HCT116 (cell line): ENCODE measurements at regions not wholly inside any gene's neighbourhood (a gene's known extent, or its start where the extent isn't known, plus 50 kb on each side); places are given as distances from the start of the nearest gene placed in this dataset.

Experiments
- ATAC-seq: fragments of 200-7000 bp; cut with Tn5 transposase; 2 replicates; pipeline ENCODE4 v1.9.1; 2020; ENCODE audit warnings: mild to moderate bottlenecking, moderate library complexity
- BruUV-seq: library from RNA; stranded (reverse); fragments of 400-500 nt; replicated peaks from 2 replicates; lab custom pipeline; 2021; lab: Mats Ljungman, UMichigan
- CTCF ChIA-PET: fragments of 300-600 bp; sonication (Branson Sonifier 250); formaldehyde crosslinking; loops from one replicate; lab custom pipeline; 2021; ENCODE audit warnings: antibody characterized with exemption; lab: Charles Lee
- POLR2A ChIA-PET: fragments of 300-600, 350-600 bp; sonication (Branson Sonifier 250); formaldehyde crosslinking; loops from one replicate; lab custom pipeline; 2021; ENCODE audit warnings: antibody characterized with exemption; lab: Charles Lee
- RAD21 ChIA-PET, 2 experiments: fragments of 300-600 bp; sonication (Branson Sonifier 250); formaldehyde crosslinking; loops; one replicate each; lab custom pipeline; 2023; ENCODE audit warnings: low total read pairs in 2 of 2; ENCODE audit not compliant: uncharacterized antibody in 2 of 2, unreplicated experiment in 2 of 2, low non-redundant PET in 1 of 2; lab: Charles Lee
- DNase-seq: peaks from one replicate; pipeline ENCODE4 v3.0.0-alpha.2; 2010; ENCODE audit warnings: low read depth, low spot score
- H2AFZ ChIP-seq: fragments of 200-600 bp; shearing (Covaris generic), sonication (generic); 2 replicates; pipeline ENCODE4 v1.6.1; 2017; ENCODE audit warnings: low read depth, mixed run types, mixed read lengths, antibody characterized with exemption, low read length; ENCODE audit not compliant: poor library complexity, severe bottlenecking
- H3K27ac ChIP-seq: 2 replicates; pipeline ENCODE4 v1.5.1; 2012; ENCODE audit warnings: low read depth, low read length
- H3K27me3 ChIP-seq: fragments of 200-600 bp; sonication (generic); 2 replicates; pipeline ENCODE4 v1.6.1; 2016; ENCODE audit warnings: mixed run types, low read length, mixed read lengths; ENCODE audit not compliant: insufficient read depth
- H3K36me3 ChIP-seq, 2 experiments: fragments of 200-500 bp in 1 of 2; fragments of 200-600 bp in 1 of 2; sonication (Bioruptor generic) in 1 of 2; sonication (generic) in 1 of 2; 2 replicates each; pipeline versions ENCODE4 v1.5.1 to v1.6.1; 2014 to 2016; ENCODE audit warnings: low read length in 2 of 2, inconsistent platforms in 1 of 2, mixed read lengths in 1 of 2, mixed run types in 1 of 2; ENCODE audit not compliant: insufficient read depth in 2 of 2, control insufficient read depth in 1 of 2
- H3K4me1 ChIP-seq, 2 experiments: fragments of 200-600 bp in 1 of 2; sonication (generic) in 1 of 2; 2 replicates each; pipeline versions ENCODE4 v1.5.1 to v1.6.1; 2012 to 2017; ENCODE audit warnings: low read length in 2 of 2, inconsistent platforms in 1 of 2, mild to moderate bottlenecking in 1 of 2, mixed read lengths in 1 of 2, mixed run types in 1 of 2, moderate library complexity in 1 of 2; ENCODE audit not compliant: insufficient read depth in 2 of 2, control insufficient read depth in 1 of 2
- H3K4me2 ChIP-seq: fragments of 200-600 bp; sonication (generic); 2 replicates; pipeline ENCODE4 v1.6.1; 2017; ENCODE audit warnings: mixed run types, low read length, mixed read lengths
- H3K4me3 ChIP-seq, 2 experiments: fragments of 200-600 bp in 1 of 2; sonication (generic) in 1 of 2; replicated peaks in 1 of 2; 2 replicates each; pipeline ENCODE4 v1.5.1; 2011 to 2016; ENCODE audit warnings: low read length in 2 of 2, control low read depth in 1 of 2, low read depth in 1 of 2, mild to moderate bottlenecking in 1 of 2, mixed read lengths in 1 of 2, mixed run types in 1 of 2
- H3K79me2 ChIP-seq: fragments of 200-600 bp; sonication (generic); 2 replicates; pipeline ENCODE4 v1.6.1; 2017; ENCODE audit warnings: mild to moderate bottlenecking, mixed run types, low read length, moderate library complexity, mixed read lengths; ENCODE audit not compliant: insufficient read depth
- H3K9ac ChIP-seq: fragments of 200-600 bp; sonication (generic); 2 replicates; pipeline ENCODE4 v1.6.1; 2016; ENCODE audit warnings: low read length, mixed read lengths
- H3K9me2 ChIP-seq: fragments of 200-600 bp; sonication (generic), shearing (Covaris generic); 2 replicates; pipeline ENCODE4 v1.6.1; 2017; ENCODE audit warnings: mixed run types, mild to moderate bottlenecking, moderate library complexity; ENCODE audit not compliant: insufficient read depth
- H3K9me3 ChIP-seq, 2 experiments: fragments of 200-500 bp in 1 of 2; fragments of 200-600 bp in 1 of 2; sonication (Bioruptor generic) in 1 of 2; sonication (generic) in 1 of 2; 2 replicates each; pipeline ENCODE4 v1.6.1; 2014 to 2017; ENCODE audit warnings: low read length in 2 of 2, mixed read lengths in 2 of 2, inconsistent platforms in 1 of 2, low read depth in 1 of 2, mild to moderate bottlenecking in 1 of 2, mixed run types in 1 of 2, moderate library complexity in 1 of 2; ENCODE audit not compliant: control insufficient read depth in 1 of 2, insufficient read depth in 1 of 2
- H4K20me1 ChIP-seq: fragments of 200-600 bp; sonication (generic), shearing (Covaris generic); 2 replicates; pipeline ENCODE4 v1.6.1; 2017; ENCODE audit warnings: mixed run types, mild to moderate bottlenecking, moderate library complexity; ENCODE audit not compliant: insufficient read depth
- ELF1 ChIP-seq: IDR thresholded peaks from 2 replicates; pipeline ENCODE4 v1.6.1; 2012; ENCODE audit warnings: low read depth, borderline replicate concordance
- EZH2 ChIP-seq: fragments of 200-600 bp; sonication (generic); IDR thresholded peaks from 2 replicates; pipeline ENCODE4 v1.6.1; 2017; ENCODE audit warnings: antibody characterized with exemption, mixed run types
- JUND ChIP-seq: IDR thresholded peaks from 2 replicates; pipeline ENCODE4 v1.6.1; 2012
- POLR2AphosphoS5 ChIP-seq: IDR thresholded peaks from 2 replicates; pipeline ENCODE4 v1.6.1; 2011; ENCODE audit warnings: mild to moderate bottlenecking, low read depth, low read length, moderate library complexity
- SIN3A ChIP-seq: IDR thresholded peaks from 2 replicates; pipeline ENCODE4 v1.6.1; 2012; ENCODE audit warnings: low read depth
- SP1 ChIP-seq: IDR thresholded peaks from 2 replicates; pipeline ENCODE4 v1.6.1; 2012; ENCODE audit warnings: low read depth
- SRF ChIP-seq: IDR thresholded peaks from 2 replicates; pipeline ENCODE4 v1.6.1; 2012; ENCODE audit warnings: low read depth
- TCF7L2 ChIP-seq: IDR thresholded peaks from 2 replicates; pipeline ENCODE4 v1.7.0; 2011; ENCODE audit warnings: borderline replicate concordance, inconsistent platforms; ENCODE audit not compliant: insufficient read depth, insufficient read length; ENCODE audit errors: extremely low read depth
- ZFX ChIP-seq: fragments of 450-650 bp; IDR thresholded peaks from 2 replicates; pipeline ENCODE4 v1.6.1; 2017
- intact Hi-C: fragments of 100-400 bp; cut with micrococcal nuclease; formaldehyde crosslinking; loops from 2 replicates; pipeline ENCODE4 v1.10.0; 2022
- TF ChIP-seq, protein P1 (sequence below): IDR thresholded peaks from 2 replicates; pipeline ENCODE4 v1.6.1; 2012
- TF ChIP-seq, protein P2 (sequence below): IDR thresholded peaks from 2 replicates; pipeline ENCODE4 v1.6.1; 2012; ENCODE audit warnings: low read depth
- TF ChIP-seq, protein P3 (sequence below): IDR thresholded peaks from 2 replicates; pipeline ENCODE4 v1.6.1; 2011; ENCODE audit warnings: mild to moderate bottlenecking, low read length, moderate library complexity; ENCODE audit not compliant: insufficient replicate concordance; ENCODE audit errors: extremely low read depth
- TF ChIP-seq, protein P4 (sequence below): IDR thresholded peaks from 2 replicates; pipeline ENCODE4 v1.6.1; 2012

DNA sequence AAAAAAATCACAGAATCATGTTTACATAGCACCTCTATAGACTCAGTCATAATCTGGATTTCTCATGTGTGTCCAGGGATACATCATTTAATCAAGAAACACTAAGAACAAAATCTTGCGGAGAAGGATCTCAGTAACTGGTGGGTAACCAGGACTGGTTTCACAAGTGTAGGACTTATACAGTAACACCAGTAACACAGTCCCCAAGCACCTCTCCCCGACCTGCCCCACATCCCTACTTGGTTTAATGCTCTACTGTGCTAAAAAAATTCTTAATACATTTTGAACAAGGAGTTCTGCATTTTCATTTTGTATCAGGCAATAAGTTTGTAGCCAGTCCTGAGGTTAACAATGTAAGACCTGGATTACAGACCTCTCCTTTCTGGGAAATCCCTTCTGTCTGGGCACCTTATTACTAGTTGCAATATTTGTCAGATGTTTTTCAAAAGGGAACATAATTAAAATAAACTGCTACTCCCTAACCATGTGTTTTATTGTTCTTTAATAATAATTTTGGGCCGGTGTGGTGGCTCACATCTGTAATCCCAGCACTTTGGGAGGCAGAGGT lies 57.6 kb upstream of the BBX start:
- no peaks in the 10 kb centered on the region for H3K4me1 ChIP-seq
- H3K9ac ChIP-seq, result no peak overlapping the region
- DNase-seq, result no peak
- no peak for TF ChIP-seq SP1
- no peak for TF ChIP-seq SRF
- TF ChIP-seq, protein P1, sequence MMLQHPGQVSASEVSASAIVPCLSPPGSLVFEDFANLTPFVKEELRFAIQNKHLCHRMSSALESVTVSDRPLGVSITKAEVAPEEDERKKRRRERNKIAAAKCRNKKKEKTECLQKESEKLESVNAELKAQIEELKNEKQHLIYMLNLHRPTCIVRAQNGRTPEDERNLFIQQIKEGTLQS, result no peak
- TF ChIP-seq, protein P2, sequence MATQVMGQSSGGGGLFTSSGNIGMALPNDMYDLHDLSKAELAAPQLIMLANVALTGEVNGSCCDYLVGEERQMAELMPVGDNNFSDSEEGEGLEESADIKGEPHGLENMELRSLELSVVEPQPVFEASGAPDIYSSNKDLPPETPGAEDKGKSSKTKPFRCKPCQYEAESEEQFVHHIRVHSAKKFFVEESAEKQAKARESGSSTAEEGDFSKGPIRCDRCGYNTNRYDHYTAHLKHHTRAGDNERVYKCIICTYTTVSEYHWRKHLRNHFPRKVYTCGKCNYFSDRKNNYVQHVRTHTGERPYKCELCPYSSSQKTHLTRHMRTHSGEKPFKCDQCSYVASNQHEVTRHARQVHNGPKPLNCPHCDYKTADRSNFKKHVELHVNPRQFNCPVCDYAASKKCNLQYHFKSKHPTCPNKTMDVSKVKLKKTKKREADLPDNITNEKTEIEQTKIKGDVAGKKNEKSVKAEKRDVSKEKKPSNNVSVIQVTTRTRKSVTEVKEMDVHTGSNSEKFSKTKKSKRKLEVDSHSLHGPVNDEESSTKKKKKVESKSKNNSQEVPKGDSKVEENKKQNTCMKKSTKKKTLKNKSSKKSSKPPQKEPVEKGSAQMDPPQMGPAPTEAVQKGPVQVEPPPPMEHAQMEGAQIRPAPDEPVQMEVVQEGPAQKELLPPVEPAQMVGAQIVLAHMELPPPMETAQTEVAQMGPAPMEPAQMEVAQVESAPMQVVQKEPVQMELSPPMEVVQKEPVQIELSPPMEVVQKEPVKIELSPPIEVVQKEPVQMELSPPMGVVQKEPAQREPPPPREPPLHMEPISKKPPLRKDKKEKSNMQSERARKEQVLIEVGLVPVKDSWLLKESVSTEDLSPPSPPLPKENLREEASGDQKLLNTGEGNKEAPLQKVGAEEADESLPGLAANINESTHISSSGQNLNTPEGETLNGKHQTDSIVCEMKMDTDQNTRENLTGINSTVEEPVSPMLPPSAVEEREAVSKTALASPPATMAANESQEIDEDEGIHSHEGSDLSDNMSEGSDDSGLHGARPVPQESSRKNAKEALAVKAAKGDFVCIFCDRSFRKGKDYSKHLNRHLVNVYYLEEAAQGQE, result no peak
- no peak for TF ChIP-seq JUND
- no peak for TF ChIP-seq SIN3A
- no peak for TF ChIP-seq ELF1
- TF ChIP-seq EZH2, result no peak
- no peak for TF ChIP-seq TCF7L2
- no peak for TF ChIP-seq ZFX
- TF ChIP-seq, protein P3, sequence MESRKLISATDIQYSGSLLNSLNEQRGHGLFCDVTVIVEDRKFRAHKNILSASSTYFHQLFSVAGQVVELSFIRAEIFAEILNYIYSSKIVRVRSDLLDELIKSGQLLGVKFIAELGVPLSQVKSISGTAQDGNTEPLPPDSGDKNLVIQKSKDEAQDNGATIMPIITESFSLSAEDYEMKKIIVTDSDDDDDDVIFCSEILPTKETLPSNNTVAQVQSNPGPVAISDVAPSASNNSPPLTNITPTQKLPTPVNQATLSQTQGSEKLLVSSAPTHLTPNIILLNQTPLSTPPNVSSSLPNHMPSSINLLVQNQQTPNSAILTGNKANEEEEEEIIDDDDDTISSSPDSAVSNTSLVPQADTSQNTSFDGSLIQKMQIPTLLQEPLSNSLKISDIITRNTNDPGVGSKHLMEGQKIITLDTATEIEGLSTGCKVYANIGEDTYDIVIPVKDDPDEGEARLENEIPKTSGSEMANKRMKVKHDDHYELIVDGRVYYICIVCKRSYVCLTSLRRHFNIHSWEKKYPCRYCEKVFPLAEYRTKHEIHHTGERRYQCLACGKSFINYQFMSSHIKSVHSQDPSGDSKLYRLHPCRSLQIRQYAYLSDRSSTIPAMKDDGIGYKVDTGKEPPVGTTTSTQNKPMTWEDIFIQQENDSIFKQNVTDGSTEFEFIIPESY, result no peak
- TF ChIP-seq, protein P4, sequence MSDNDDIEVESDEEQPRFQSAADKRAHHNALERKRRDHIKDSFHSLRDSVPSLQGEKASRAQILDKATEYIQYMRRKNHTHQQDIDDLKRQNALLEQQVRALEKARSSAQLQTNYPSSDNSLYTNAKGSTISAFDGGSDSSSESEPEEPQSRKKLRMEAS, result no peak
- TF ChIP-seq POLR2AphosphoS5, result no peak
- TF ChIP-seq, all 23 proteins: peak for 0
- Histone ChIP-seq H3K9me2 (no peaks in the 10 kb centered on the region), H3K9me3 (no peaks in the 10 kb centered on the region), H3K36me3 (no peaks in the 10 kb centered on the region), H3K27me3 (no peaks in the 10 kb centered on the region), H2AFZ (no peak overlapping the region), H3K27ac (no peak overlapping the region), H3K4me2 (no peak overlapping the region), H4K20me1 (no peaks in the 10 kb centered on the region), H3K79me2 (no peaks in the 10 kb centered on the region), H3K4me3 (no peak overlapping the region)
- POLR2A ChIA-PET, result no interaction called here
- ATAC-seq, result no peak
- CTCF ChIA-PET, result no interaction called here
- intact Hi-C loops, result no loop called here
- RAD21 ChIA-PET, result no interaction called here
- no TSS peak for BruUV-seq
